SJCRH30 (cell line): ENCODE measurements at regions not wholly inside any gene's neighbourhood (a gene's known extent, or its start where the extent isn't known, plus 50 kb on each side); places are given as distances from the start of the nearest gene placed in this dataset.
"Not testable (repeated sequence)": the region's sequence is repeated elsewhere in the genome, so short reads cannot be mapped to it uniquely, and the experiment has no call there.

Source experiments
- DNase-seq, 2 experiments: peaks; one replicate each; pipeline ENCODE4 v3.0.0-alpha.2; 2015 to 2020
- H3K27ac ChIP-seq: fragments of 250-450 bp; sonication (Bioruptor Pico); 2 replicates; pipeline ENCODE4 v1.5.1; 2020; ENCODE audit warnings: mild to moderate bottlenecking, moderate library complexity
- H3K27me3 ChIP-seq: fragments of 250-450 bp; sonication (Bioruptor Pico); 2 replicates; pipeline ENCODE4 v1.5.1; 2020; ENCODE audit warnings: mild to moderate bottlenecking, moderate library complexity
- H3K36me3 ChIP-seq: fragments of 250-450 bp; sonication (Bioruptor Pico); 2 replicates; pipeline ENCODE4 v1.5.1; 2020; ENCODE audit warnings: mild to moderate bottlenecking, moderate library complexity
- H3K4me1 ChIP-seq: fragments of 250-450 bp; sonication (Bioruptor Pico); 2 replicates; pipeline ENCODE4 v1.5.1; 2020; ENCODE audit warnings: mild to moderate bottlenecking, moderate library complexity
- H3K4me3 ChIP-seq: fragments of 250-450 bp; sonication (Bioruptor Pico); 2 replicates; pipeline ENCODE4 v1.5.1; 2020; ENCODE audit warnings: mild to moderate bottlenecking, moderate library complexity
- H3K9me3 ChIP-seq: fragments of 250-450 bp; sonication (Bioruptor Pico); replicated peaks from 2 replicates; pipeline ENCODE4 v1.5.1; 2020; ENCODE audit warnings: mild to moderate bottlenecking, moderate library complexity

- H3K36me3 ChIP-seq = no peaks in the 10 kb centered on the region
- DNase-seq = no peak
- H3K27ac ChIP-seq = no peak overlapping the region
- no peak overlapping the region for H3K4me3 ChIP-seq
- H3K27me3 ChIP-seq = no peaks in the 10 kb centered on the region
- no peaks in the 10 kb centered on the region for H3K9me3 ChIP-seq
- H3K4me1 ChIP-seq = no peaks in the 10 kb centered on the region; the same call in 1 of the 2 replicates
Measured at GRCh38 chr2:2793514-2793913, 462.4 kb upstream of the MYT1L start.

GRCh38 chr2:2791606-2792005 is 460.5 kb upstream of the MYT1L start:
- DNase-seq = no peak
- no peaks in the 10 kb centered on the region; the same call in 1 of the 2 replicates for H3K4me1 ChIP-seq
- H3K4me3 ChIP-seq = no peak overlapping the region
- H3K27me3 ChIP-seq = no peaks in the 10 kb centered on the region
- H3K36me3 ChIP-seq = no peaks in the 10 kb centered on the region
- H3K9me3 ChIP-seq = no peaks in the 10 kb centered on the region
- H3K27ac ChIP-seq = no peak overlapping the region

- no peaks in the 10 kb centered on the region; the same call in 1 of the 2 replicates for H3K4me1 ChIP-seq
Measured at GRCh38 chr2:2791031-2791430, 460.0 kb upstream of the MYT1L start.

GRCh38 chr2:2788076-2788475 is 457.0 kb upstream of the MYT1L start:
- DNase-seq = no peak
- H3K27ac ChIP-seq = no peak overlapping the region

More at GRCh38 chr2:2791031-2791430, 460.0 kb upstream of the MYT1L start:
- no peaks in the 10 kb centered on the region for H3K9me3 ChIP-seq
- no peaks in the 10 kb centered on the region for H3K36me3 ChIP-seq
- no peak overlapping the region for H3K27ac ChIP-seq
- H3K27me3 ChIP-seq = no peaks in the 10 kb centered on the region
- DNase-seq = no peak
- no peak overlapping the region for H3K4me3 ChIP-seq

GRCh38 chr2:2787301-2787907 is 456.3 kb upstream of the MYT1L start:
- H3K9me3 ChIP-seq = no peaks in the 10 kb centered on the region
- H3K27me3 ChIP-seq = 0 out of 2 replicates have a peak, but pooled peaks cover 4% of the 10 kb centered on the region
- no peak overlapping the region for H3K27ac ChIP-seq
- H3K4me1 ChIP-seq = no peaks in the 10 kb centered on the region
- no peaks in the 10 kb centered on the region for H3K36me3 ChIP-seq
- H3K4me3 ChIP-seq = no peak overlapping the region
- no peak for DNase-seq

More at GRCh38 chr2:2788076-2788475, 457.0 kb upstream of the MYT1L start:
- Histone ChIP-seq H3K36me3 (no peaks in the 10 kb centered on the region), H3K4me3 (no peak overlapping the region), H3K9me3 (no peaks in the 10 kb centered on the region), H3K4me1 (no peaks in the 10 kb centered on the region), H3K27me3 (0 out of 2 replicates have a peak, but pooled peaks cover 4% of the 10 kb centered on the region)

- no peaks in the 10 kb centered on the region for H3K9me3 ChIP-seq
- no peaks in the 10 kb centered on the region for H3K4me1 ChIP-seq
- no peak overlapping the region for H3K4me3 ChIP-seq
- no peak for DNase-seq
- no peak overlapping the region for H3K27ac ChIP-seq
- H3K27me3 ChIP-seq = peaks cover 8% of the 10 kb centered on the region; the same call in 1 of the 2 replicates
- H3K36me3 ChIP-seq = no peaks in the 10 kb centered on the region
Measured at GRCh38 chr2:2782007-2782406, 450.9 kb upstream of the MYT1L start.

GRCh38 chr2:2779727-2780126 is 448.7 kb upstream of the MYT1L start:
- no peaks in the 10 kb centered on the region for H3K36me3 ChIP-seq
- no peak for DNase-seq
- peaks cover 8% of the 10 kb centered on the region; the same call in 1 of the 2 replicates for H3K27me3 ChIP-seq
- no peak overlapping the region for H3K4me3 ChIP-seq
- no peaks in the 10 kb centered on the region for H3K9me3 ChIP-seq
- H3K27ac ChIP-seq = no peak overlapping the region
- H3K4me1 ChIP-seq = no peaks in the 10 kb centered on the region

GRCh38 chr2:2777876-2778275 is 446.8 kb upstream of the MYT1L start:
- no peaks in the 10 kb centered on the region for H3K4me1 ChIP-seq
- H3K36me3 ChIP-seq = no peaks in the 10 kb centered on the region
- H3K27me3 ChIP-seq = peaks cover 4% of the 10 kb centered on the region; the same call in 1 of the 2 replicates
- H3K27ac ChIP-seq = no peak overlapping the region
- no peak for DNase-seq
- H3K9me3 ChIP-seq = no peaks in the 10 kb centered on the region
- no peak overlapping the region for H3K4me3 ChIP-seq

GRCh38 chr2:2777213-2777612 is 446.1 kb upstream of the MYT1L start:
- Histone ChIP-seq H3K4me3 (no peak overlapping the region), H3K27me3 (peaks cover 4% of the 10 kb centered on the region; the same call in 1 of the 2 replicates), H3K36me3 (no peaks in the 10 kb centered on the region)

GRCh38 chr2:2775018-2775417 is 443.9 kb upstream of the MYT1L start:
- no peak overlapping the region for H3K4me3 ChIP-seq
- H3K9me3 ChIP-seq = no peaks in the 10 kb centered on the region
- H3K36me3 ChIP-seq = no peaks in the 10 kb centered on the region
- H3K27me3 ChIP-seq = no peaks in the 10 kb centered on the region
- H3K27ac ChIP-seq = no peak overlapping the region
- H3K4me1 ChIP-seq = no peaks in the 10 kb centered on the region
- DNase-seq = no peak

More at GRCh38 chr2:2777213-2777612, 446.1 kb upstream of the MYT1L start:
- Histone ChIP-seq H3K27ac (no peak overlapping the region), H3K4me1 (no peaks in the 10 kb centered on the region), H3K9me3 (no peaks in the 10 kb centered on the region)
- DNase-seq = no peak

GRCh38 chr2:2773692-2774091 is 442.6 kb upstream of the MYT1L start:
- DNase-seq = no peak
- H3K27me3 ChIP-seq = no peaks in the 10 kb centered on the region
- no peak overlapping the region for H3K27ac ChIP-seq
- H3K4me3 ChIP-seq = no peak overlapping the region
- no peaks in the 10 kb centered on the region for H3K36me3 ChIP-seq
- no peaks in the 10 kb centered on the region for H3K4me1 ChIP-seq
- H3K9me3 ChIP-seq = no peaks in the 10 kb centered on the region

- not testable (repeated sequence) for H3K4me3 ChIP-seq, H3K4me1 ChIP-seq, H3K27me3 ChIP-seq, H3K27ac ChIP-seq, DNase-seq, H3K36me3 ChIP-seq, H3K9me3 ChIP-seq
Measured at GRCh38 chr2:2773080-2773479, 442.0 kb upstream of the MYT1L start.

- no peak for DNase-seq
- H3K4me1 ChIP-seq = no peaks in the 10 kb centered on the region
- no peak overlapping the region for H3K27ac ChIP-seq
- H3K36me3 ChIP-seq = no peaks in the 10 kb centered on the region
- no peak overlapping the region for H3K4me3 ChIP-seq
- no peaks in the 10 kb centered on the region for H3K27me3 ChIP-seq
- no peaks in the 10 kb centered on the region for H3K9me3 ChIP-seq
Measured at GRCh38 chr2:2771721-2772411, 440.8 kb upstream of the MYT1L start.

GRCh38 chr2:2769481-2770431 is 438.7 kb upstream of the MYT1L start:
- Histone ChIP-seq H3K27me3 (no peaks in the 10 kb centered on the region), H3K9me3 (no peaks in the 10 kb centered on the region), H3K36me3 (no peaks in the 10 kb centered on the region), H3K4me1 (no peaks in the 10 kb centered on the region), H3K27ac (no peak overlapping the region), H3K4me3 (no peak overlapping the region)
- no peak for DNase-seq

GRCh38 chr2:2768476-2768875 is 437.4 kb upstream of the MYT1L start:
- no peak for DNase-seq
- no peaks in the 10 kb centered on the region for H3K9me3 ChIP-seq
- no peaks in the 10 kb centered on the region for H3K4me1 ChIP-seq
- no peak overlapping the region for H3K4me3 ChIP-seq
- no peak overlapping the region for H3K27ac ChIP-seq
- H3K36me3 ChIP-seq = no peaks in the 10 kb centered on the region
- H3K27me3 ChIP-seq = no peaks in the 10 kb centered on the region
